Psoas muscle (tissue), 7 donors: ENCODE measurements at regions not wholly inside any gene's neighbourhood (a gene's known extent, or its start where the extent isn't known, plus 50 kb on each side); places are given as distances from the start of the nearest gene placed in this dataset.

Experiments used
- ATAC-seq, 4 donors: fragments of 200-7000 bp; cut with Tn5 transposase; one replicate each; pipeline ENCODE4 v1.9.1; 2020; ENCODE audit warnings: moderate library complexity in 3 of 4, mild to moderate bottlenecking in 2 of 4
- DNase-seq, 2 donors: peaks; one replicate each; pipeline ENCODE4 v3.0.0-alpha.2; 2020
- H3K27ac ChIP-seq: fragments of 200-600 bp; one replicate; pipeline ENCODE4 v1.8.0; 2022
- H3K27me3 ChIP-seq, 3 donors: fragments of 200-600 bp in 1 of 3; one replicate each; pipeline versions ENCODE4 v1.6.1 to v1.8.0; 2013 to 2022; ENCODE audit warnings: low read length in 2 of 3, mild to moderate bottlenecking in 2 of 3, moderate library complexity in 1 of 3; ENCODE audit not compliant: insufficient read depth in 3 of 3
- H3K36me3 ChIP-seq, 2 donors: fragments of 200-600 bp in 1 of 2; one replicate each; pipeline versions ENCODE4 v1.6.1 to v1.8.0; 2013 to 2022; ENCODE audit warnings: low read depth in 1 of 2, mild to moderate bottlenecking in 1 of 2, moderate library complexity in 1 of 2; ENCODE audit not compliant: insufficient read depth in 1 of 2
- H3K4me1 ChIP-seq: fragments of 200-600 bp; one replicate; pipeline ENCODE4 v1.8.0; 2022
- H3K4me3 ChIP-seq: fragments of 200-600 bp; one replicate; pipeline ENCODE4 v1.8.0; 2022; ENCODE audit warnings: mild to moderate bottlenecking
- H3K9me3 ChIP-seq: fragments of 200-600 bp; one replicate; pipeline ENCODE4 v1.8.0; 2022
- WGBS, 3 donors: extraction: QIAGEN DNeasy Blood & Tissue Kit; methylation state at CpG; one replicate each; pipeline versions ENCODE4 v1.1.6 to v1.1.7; 2013; 5-methylcytosine and 5-hydroxymethylcytosine counted together
- intact Hi-C, 2 donors: fragments of 100-400 bp; cut with DNase I; formaldehyde crosslinking; loops; one replicate each; pipeline versions ENCODE4 v1.11.0 to v1.14.2; 2022
- TF ChIP-seq, protein P1 (sequence below): fragments of 200-600 bp; IDR thresholded peaks from one replicate; pipeline ENCODE4 v1.8.0; 2022; ENCODE audit warnings: antibody characterized with exemption
- donor health status: healthy with polysubstance abuse.
- donor health status: DM: no; HTN: no; CAD: no; lungs with moderate emphysema.
- donor health status: Bipolar disorder and iron deficiency.
- donor health status: healthy.
- donor health status: DM: yes; HTN: yes; CAD: no.
- donor health status: DM: no; HTN: no; CAD: no.
- donor health status: DM: yes; HTN: yes; CAD: no.

DNA sequence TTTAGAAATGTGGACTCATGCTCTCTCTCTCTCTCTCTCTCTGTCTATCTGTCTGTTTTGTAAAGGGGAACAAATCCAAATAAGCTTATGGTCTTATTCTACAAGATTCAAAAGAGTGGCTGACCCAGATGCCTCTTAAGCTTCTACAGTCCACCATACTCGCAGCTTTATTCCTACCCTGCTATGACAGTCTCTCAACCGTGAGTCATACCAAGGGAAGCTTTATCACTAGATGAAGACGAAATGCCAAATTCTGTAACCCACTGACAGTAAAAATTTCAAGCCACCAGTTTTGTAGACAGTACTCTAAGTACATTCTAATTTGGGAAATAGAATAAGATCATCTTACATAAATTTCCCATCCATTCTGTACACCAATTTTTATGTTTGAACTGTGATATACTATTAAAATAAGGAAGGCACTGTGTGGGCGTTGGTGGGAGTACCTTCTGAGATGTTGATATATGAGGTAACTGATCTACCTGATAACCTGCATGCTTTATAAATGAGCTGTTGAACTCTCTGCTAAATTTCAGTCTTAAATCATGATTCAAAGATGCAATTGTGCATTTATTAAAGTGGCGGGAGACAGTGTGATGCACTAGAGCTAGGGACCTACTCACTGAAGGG lies 153.2 kb downstream of the KLF6 start:
- H3K36me3 ChIP-seq = no peaks in the 10 kb centered on the region
- no peak for DNase-seq
- TF ChIP-seq, protein P1, sequence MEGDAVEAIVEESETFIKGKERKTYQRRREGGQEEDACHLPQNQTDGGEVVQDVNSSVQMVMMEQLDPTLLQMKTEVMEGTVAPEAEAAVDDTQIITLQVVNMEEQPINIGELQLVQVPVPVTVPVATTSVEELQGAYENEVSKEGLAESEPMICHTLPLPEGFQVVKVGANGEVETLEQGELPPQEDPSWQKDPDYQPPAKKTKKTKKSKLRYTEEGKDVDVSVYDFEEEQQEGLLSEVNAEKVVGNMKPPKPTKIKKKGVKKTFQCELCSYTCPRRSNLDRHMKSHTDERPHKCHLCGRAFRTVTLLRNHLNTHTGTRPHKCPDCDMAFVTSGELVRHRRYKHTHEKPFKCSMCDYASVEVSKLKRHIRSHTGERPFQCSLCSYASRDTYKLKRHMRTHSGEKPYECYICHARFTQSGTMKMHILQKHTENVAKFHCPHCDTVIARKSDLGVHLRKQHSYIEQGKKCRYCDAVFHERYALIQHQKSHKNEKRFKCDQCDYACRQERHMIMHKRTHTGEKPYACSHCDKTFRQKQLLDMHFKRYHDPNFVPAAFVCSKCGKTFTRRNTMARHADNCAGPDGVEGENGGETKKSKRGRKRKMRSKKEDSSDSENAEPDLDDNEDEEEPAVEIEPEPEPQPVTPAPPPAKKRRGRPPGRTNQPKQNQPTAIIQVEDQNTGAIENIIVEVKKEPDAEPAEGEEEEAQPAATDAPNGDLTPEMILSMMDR = no peak
- ATAC-seq = no peak
- H3K27me3 ChIP-seq = no peaks in the 10 kb centered on the region
- 86 to 94% (median 93%) methylated on average over 5 of the region's 5 CpGs for WGBS, 3 donors
- no peak overlapping the region for H3K4me3 ChIP-seq
- H3K4me1 ChIP-seq = no peaks in the 10 kb centered on the region
- H3K9me3 ChIP-seq = no peaks in the 10 kb centered on the region
- no peak overlapping the region for H3K27ac ChIP-seq
- intact Hi-C loops = no loop called here

DNA sequence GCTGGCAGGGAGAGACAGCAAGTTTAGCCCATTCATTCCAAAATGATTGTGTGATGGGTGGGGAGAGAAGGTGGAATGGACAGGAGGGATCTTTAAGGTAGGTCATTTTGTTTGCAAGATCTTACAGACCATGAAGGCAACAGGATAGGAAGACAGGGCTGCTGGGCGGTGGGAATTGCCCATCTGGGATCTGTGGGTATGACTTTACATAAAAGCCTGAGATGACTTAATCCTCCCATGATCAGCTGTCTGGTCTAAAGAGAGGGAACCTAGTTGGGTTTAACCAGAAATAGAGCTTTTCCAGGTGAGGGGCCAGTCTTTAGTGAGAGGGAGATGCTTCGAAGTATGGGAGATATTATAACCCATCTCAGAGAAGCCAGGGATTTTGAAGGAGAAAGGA lies 153.7 kb downstream of the KLF6 start:
- DNase-seq = no peak
- ATAC-seq = no peak
- 95 to 100% (median 98%) methylated on average over 2 of the region's 2 CpGs for WGBS, 3 donors
- H3K4me3 ChIP-seq = no peak overlapping the region
- no peak overlapping the region for H3K27ac ChIP-seq
- H3K9me3 ChIP-seq = no peaks in the 10 kb centered on the region
- TF ChIP-seq, protein P1 = no peak
- intact Hi-C loops = no loop called here
- H3K36me3 ChIP-seq = no peaks in the 10 kb centered on the region
- H3K4me1 ChIP-seq = no peaks in the 10 kb centered on the region
- H3K27me3 ChIP-seq = no peaks in the 10 kb centered on the region

DNA sequence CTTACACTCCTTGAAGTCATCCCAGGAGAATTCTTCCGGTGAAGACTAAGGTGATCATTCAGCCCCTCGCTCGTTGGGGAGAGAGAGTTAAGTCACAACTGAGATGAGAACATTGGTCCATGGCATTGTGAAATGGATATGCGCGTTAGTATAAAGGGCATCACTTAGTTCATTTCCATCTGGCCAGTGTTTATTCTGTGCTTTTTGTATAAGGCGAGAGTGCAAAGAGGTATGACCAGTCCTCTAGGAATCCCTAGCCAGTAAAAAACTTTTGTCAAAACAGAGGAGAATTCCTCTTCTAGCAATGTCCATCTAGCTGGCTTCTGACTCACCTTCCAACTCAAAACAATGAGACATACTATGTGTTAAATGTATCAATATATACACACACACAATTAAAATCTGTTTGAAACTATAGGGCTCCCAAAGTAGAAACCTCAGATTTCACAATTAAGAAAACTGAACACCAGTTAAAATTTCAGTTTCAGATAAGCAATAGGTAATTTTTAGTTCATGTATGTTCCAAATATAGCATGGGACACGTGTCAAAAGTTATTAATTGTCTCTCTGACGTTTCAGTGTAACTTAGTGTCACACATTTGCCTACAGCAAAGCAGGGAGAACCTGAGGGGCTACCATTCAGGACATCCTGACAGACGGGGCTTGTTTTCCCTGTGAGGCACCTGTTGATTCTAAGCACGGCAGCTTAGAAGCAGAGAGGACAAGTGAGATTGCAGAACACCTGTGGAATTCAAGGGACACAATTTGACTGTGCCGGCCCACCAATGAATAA lies 158.9 kb downstream of the KLF6 start:
- TF ChIP-seq, protein P1 = no peak
- Histone ChIP-seq H3K36me3 (no peaks in the 10 kb centered on the region), H3K4me1 (peaks cover 17% of the 10 kb centered on the region), H3K27me3 (no peaks in the 10 kb centered on the region), H3K9me3 (peaks cover under 1% of the 10 kb centered on the region), H3K4me3 (no peak overlapping the region), H3K27ac (no peak overlapping the region)
- WGBS, 3 donors = 72 to 78% (median 76%) methylated on average over 11 of the region's 11 CpGs
- DNase-seq (no peak), ATAC-seq (no peak)
- intact Hi-C loops = no loop called here

DNA sequence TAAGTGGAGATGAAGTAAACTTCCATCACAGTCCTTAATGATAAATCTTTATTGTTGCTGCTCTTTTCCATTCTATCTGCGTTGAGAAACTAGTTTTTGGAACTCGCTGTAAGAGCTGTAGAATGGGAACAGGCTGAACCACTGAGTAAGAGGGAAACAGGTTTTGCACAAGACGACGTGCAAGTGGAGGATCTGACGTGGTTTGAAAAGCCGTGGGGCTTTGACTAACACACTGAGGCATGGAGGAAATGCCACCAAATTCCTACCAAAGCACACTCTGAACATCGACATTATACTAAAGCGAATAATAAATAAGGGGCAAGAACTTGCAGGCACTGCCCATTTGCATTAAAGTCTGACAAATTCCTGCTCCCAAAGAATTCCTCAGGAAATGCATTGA lies 160.6 kb downstream of the KLF6 start:
- Histone ChIP-seq H3K4me3 (peak overlapping the region; percentile 40), H3K9me3 (peaks cover 7% of the 10 kb centered on the region), H3K27me3 (no peaks in the 10 kb centered on the region), H3K36me3 (no peaks in the 10 kb centered on the region), H3K4me1 (peaks cover 17% of the 10 kb centered on the region), H3K27ac (peak overlapping the region; percentile 52)
- intact Hi-C loops = no loop called here
- WGBS, 3 donors = 40 to 58% (median 44%) methylated on average over 8 of the region's 8 CpGs
- DNase-seq (no peak), ATAC-seq (peak in 3 of 4 donors; percentile 73 to 87 (median 84))
- TF ChIP-seq, protein P1 = no peak
